HG03571 (cell line): ENCODE measurements at regions not wholly inside any gene's neighbourhood (a gene's known extent, or its start where the extent isn't known, plus 50 kb on each side); places are given as distances from the start of the nearest gene placed in this dataset.

ENCODE experiments used
- ATAC-seq: cut with Tn5 transposase; IDR thresholded peaks from one replicate; pipeline ENCODE4 v1.9.1; 2021; ENCODE audit not compliant: unreplicated experiment

GRCh38 chr2:5039241-5039975 is 652.8 kb upstream of the SOX11 start:
- no peak for ATAC-seq

GRCh38 chr2:5040571-5040970 is 651.6 kb upstream of the SOX11 start:
- ATAC-seq, result no peak

- ATAC-seq, result no peak
Observed at GRCh38 chr2:5041501-5041900, 650.7 kb upstream of the SOX11 start.

GRCh38 chr2:5042666-5043440 is 649.3 kb upstream of the SOX11 start:
- ATAC-seq, result no peak

- no peak for ATAC-seq
Observed at GRCh38 chr2:5051300-5051699, 640.9 kb upstream of the SOX11 start.

GRCh38 chr2:5052905-5053304 is 639.3 kb upstream of the SOX11 start:
- no peak for ATAC-seq

GRCh38 chr2:5057891-5058351 is 634.3 kb upstream of the SOX11 start:
- ATAC-seq, result no peak

GRCh38 chr2:5060956-5061355 is 631.2 kb upstream of the SOX11 start:
- no peak for ATAC-seq

GRCh38 chr2:5064687-5065086 is 627.5 kb upstream of the SOX11 start:
- no peak for ATAC-seq

GRCh38 chr2:5067816-5068215 is 624.4 kb upstream of the SOX11 start:
- ATAC-seq, result no peak

- ATAC-seq, result no peak
Observed at GRCh38 chr2:5070257-5070656, 621.9 kb upstream of the SOX11 start.

GRCh38 chr2:5074733-5075132 is 617.5 kb upstream of the SOX11 start:
- ATAC-seq, result no peak

GRCh38 chr2:5076599-5076998 is 615.6 kb upstream of the SOX11 start:
- no peak for ATAC-seq

- ATAC-seq, result no peak
Observed at GRCh38 chr2:5077479-5078089, 614.6 kb upstream of the SOX11 start.

- no peak for ATAC-seq
Observed at GRCh38 chr2:5083402-5083801, 608.8 kb upstream of the SOX11 start.

GRCh38 chr2:5089409-5089808 is 602.8 kb upstream of the SOX11 start:
- ATAC-seq, result no peak

GRCh38 chr2:5093056-5093455 is 599.1 kb upstream of the SOX11 start:
- ATAC-seq, result no peak

- no peak for ATAC-seq
Observed at GRCh38 chr2:5093518-5093917, 598.7 kb upstream of the SOX11 start.

GRCh38 chr2:5094192-5094591 is 598.0 kb upstream of the SOX11 start:
- no peak for ATAC-seq

- no peak for ATAC-seq
Observed at GRCh38 chr2:5098286-5098685, 593.9 kb upstream of the SOX11 start.

- no peak for ATAC-seq
Observed at GRCh38 chr2:5102823-5103222, 589.4 kb upstream of the SOX11 start.

- no peak for ATAC-seq
Observed at GRCh38 chr2:5111581-5111980, 580.6 kb upstream of the SOX11 start.
